DOHH2 (cell line): ENCODE measurements at regions not wholly inside any gene's neighbourhood (a gene's known extent, or its start where the extent isn't known, plus 50 kb on each side); places are given as distances from the start of the nearest gene placed in this dataset.

ENCODE experiments used
- H3F3A ChIP-seq: fragments of 200-600 bp; sonication (generic), shearing (Covaris generic); 2 replicates; pipeline ENCODE4 v1.6.0; 2016; ENCODE audit warnings: antibody characterized with exemption, mild to moderate bottlenecking; ENCODE audit not compliant: control insufficient read depth, insufficient read depth
- H3K27ac ChIP-seq: fragments of 200-600 bp; sonication (generic); 2 replicates; pipeline ENCODE4 v1.5.1; 2014; ENCODE audit warnings: low read depth, mild to moderate bottlenecking, low read length, moderate library complexity
- H3K27me3 ChIP-seq: fragments of 200-600 bp; sonication (generic); 2 replicates; pipeline ENCODE4 v1.6.1; 2014; ENCODE audit warnings: mild to moderate bottlenecking, low read length, mixed read lengths; ENCODE audit not compliant: control insufficient read depth
- H3K36me3 ChIP-seq: fragments of 200-600 bp; sonication (generic); 2 replicates; pipeline ENCODE4 v1.6.1; 2014; ENCODE audit warnings: mild to moderate bottlenecking, low read length, moderate library complexity, mixed read lengths; ENCODE audit not compliant: control insufficient read depth
- H3K4me1 ChIP-seq: fragments of 200-600 bp; sonication (generic); 2 replicates; pipeline ENCODE4 v1.6.1; 2014; ENCODE audit warnings: mild to moderate bottlenecking, low read length, mixed read lengths; ENCODE audit not compliant: control insufficient read depth
- H3K4me2 ChIP-seq: fragments of 200-600 bp; sonication (generic); 2 replicates; pipeline ENCODE4 v1.6.0; 2014; ENCODE audit warnings: mild to moderate bottlenecking, low read length, moderate library complexity
- H3K4me3 ChIP-seq: fragments of 200-600 bp; sonication (generic); 2 replicates; pipeline ENCODE4 v1.5.1; 2014; ENCODE audit warnings: mild to moderate bottlenecking, low read length, mixed read lengths
- H3K79me2 ChIP-seq: fragments of 200-600 bp; sonication (generic); 2 replicates; pipeline ENCODE4 v1.6.1; 2014; ENCODE audit warnings: mild to moderate bottlenecking, low read length, mixed read lengths; ENCODE audit not compliant: control insufficient read depth
- H3K9me2 ChIP-seq: fragments of 200-600 bp; sonication (generic); replicated peaks from 2 replicates; pipeline ENCODE4 v1.6.1; 2014; ENCODE audit warnings: mild to moderate bottlenecking, low read length, mixed read lengths; ENCODE audit not compliant: control insufficient read depth
- H3K9me3 ChIP-seq: fragments of 200-600 bp; sonication (generic); 2 replicates; pipeline ENCODE4 v1.6.1; 2014; ENCODE audit warnings: antibody characterized with exemption, low read length, mixed read lengths; ENCODE audit not compliant: control insufficient read depth, insufficient read depth
- H4K20me1 ChIP-seq: fragments of 200-600 bp; sonication (generic); 2 replicates; pipeline ENCODE4 v1.6.0; 2014; ENCODE audit warnings: low read depth, mild to moderate bottlenecking, antibody characterized with exemption, low read length, moderate library complexity; ENCODE audit not compliant: control insufficient read depth, insufficient read depth
- CTCF ChIP-seq: fragments of 200-600 bp; sonication (generic); IDR thresholded peaks from one replicate; pipeline ENCODE4 v1.5.1; 2014; ENCODE audit warnings: antibody characterized with exemption, mild to moderate bottlenecking, low read depth, low read length; ENCODE audit not compliant: poor library complexity, severe bottlenecking
- EZH2phosphoT487 ChIP-seq: fragments of 200-600 bp; sonication (generic); IDR thresholded peaks from 2 replicates; pipeline ENCODE4 v1.6.1; 2017; ENCODE audit warnings: borderline replicate concordance, mild to moderate bottlenecking, antibody characterized with exemption, low read length, moderate library complexity, mixed read lengths

DNA sequence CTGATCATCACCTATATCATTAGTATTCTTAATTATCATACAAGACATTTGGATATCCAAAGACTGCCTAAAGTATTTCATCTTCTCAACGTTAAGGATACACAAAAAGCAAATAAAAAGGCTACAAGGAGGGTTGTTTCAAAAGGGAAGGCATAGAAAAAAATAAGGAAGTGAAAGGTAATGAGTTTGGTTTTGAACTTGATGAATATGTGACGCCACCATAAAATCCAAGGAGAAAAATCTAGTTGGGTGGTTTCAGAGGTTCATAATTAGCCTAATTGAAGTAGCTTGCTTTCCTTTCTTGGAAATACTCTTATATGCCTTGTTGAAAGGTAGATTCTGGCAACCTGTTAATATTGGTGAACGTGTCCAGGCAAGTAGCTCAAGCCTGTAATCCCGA, 96.1 kb upstream of the SGCD start:
- no peak for TF ChIP-seq EZH2phosphoT487
- TF ChIP-seq CTCF = no peak
- H3K79me2 ChIP-seq = no peaks in the 10 kb centered on the region
- H3K9me3 ChIP-seq = no peaks in the 10 kb centered on the region
- H4K20me1 ChIP-seq = no peaks in the 10 kb centered on the region
- no peak overlapping the region for H3K4me3 ChIP-seq
- H3K27me3 ChIP-seq = no peaks in the 10 kb centered on the region
- H3F3A ChIP-seq = no peaks in the 10 kb centered on the region
- no peak overlapping the region for H3K27ac ChIP-seq
- no peaks in the 10 kb centered on the region for H3K36me3 ChIP-seq
- H3K4me1 ChIP-seq = no peaks in the 10 kb centered on the region
- H3K9me2 ChIP-seq = no peaks in the 10 kb centered on the region
- no peak overlapping the region for H3K4me2 ChIP-seq

DNA sequence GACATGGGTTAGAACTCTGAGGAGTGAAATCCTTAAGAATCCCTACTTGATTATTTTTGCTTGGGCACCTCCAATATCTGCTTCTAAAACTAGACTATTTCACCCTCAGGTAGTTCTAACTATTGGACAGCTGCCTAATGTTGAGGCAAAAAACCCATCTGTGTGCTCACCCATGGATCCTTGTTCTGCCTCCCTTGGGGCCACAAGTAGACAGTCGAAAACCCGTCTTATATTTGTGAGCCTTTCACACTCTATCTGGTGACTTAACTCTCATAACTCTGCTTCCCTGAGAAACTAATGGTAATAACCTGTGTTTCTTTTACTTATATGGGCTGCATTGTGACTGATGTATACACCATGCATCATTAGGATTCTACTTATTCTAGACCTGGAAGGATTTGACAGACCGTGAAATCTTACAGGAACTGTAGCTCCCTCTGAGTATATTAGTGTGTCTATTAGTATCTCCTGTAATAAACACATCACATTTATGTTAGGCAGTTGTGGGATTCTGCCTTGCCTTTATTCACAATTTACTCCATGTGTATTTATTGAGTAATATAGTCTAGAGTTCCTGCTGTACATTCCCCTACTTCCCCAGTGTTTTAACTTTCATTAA, 94.6 kb upstream of the SGCD start:
- Histone ChIP-seq H3K27ac (no peak overlapping the region), H3K4me2 (no peak overlapping the region), H4K20me1 (no peaks in the 10 kb centered on the region), H3K36me3 (no peaks in the 10 kb centered on the region), H3K4me1 (no peaks in the 10 kb centered on the region), H3K9me3 (no peaks in the 10 kb centered on the region), H3F3A (no peaks in the 10 kb centered on the region), H3K27me3 (no peaks in the 10 kb centered on the region), H3K4me3 (no peak overlapping the region), H3K9me2 (no peaks in the 10 kb centered on the region), H3K79me2 (no peaks in the 10 kb centered on the region)
- TF ChIP-seq CTCF (no peak), EZH2phosphoT487 (no peak)

- Histone ChIP-seq H3K9me3 (no peaks in the 10 kb centered on the region), H3K9me2 (no peaks in the 10 kb centered on the region), H3K27ac (no peak overlapping the region), H3K4me3 (no peak overlapping the region), H3K27me3 (no peaks in the 10 kb centered on the region), H3F3A (no peaks in the 10 kb centered on the region), H3K4me1 (no peaks in the 10 kb centered on the region), H3K79me2 (no peaks in the 10 kb centered on the region), H3K36me3 (no peaks in the 10 kb centered on the region), H4K20me1 (no peaks in the 10 kb centered on the region), H3K4me2 (no peak overlapping the region)
- TF ChIP-seq CTCF (no peak), EZH2phosphoT487 (no peak)
Observed at GRCh38 chr5:156237361-156237760, 89.6 kb upstream of the SGCD start.
